ENCODE measurements at regions not wholly inside any gene's neighbourhood (a gene's known extent, or its start where the extent isn't known, plus 50 kb on each side); places are given as distances from the start of the nearest gene placed in this dataset.
A peak's percentile ranks its signal among the peaks of the same experiment; 100 is the strongest.
"Not testable (repeated sequence)": the region's sequence is repeated elsewhere in the genome, so short reads cannot be mapped to it uniquely, and the experiment has no call there.

DNA sequence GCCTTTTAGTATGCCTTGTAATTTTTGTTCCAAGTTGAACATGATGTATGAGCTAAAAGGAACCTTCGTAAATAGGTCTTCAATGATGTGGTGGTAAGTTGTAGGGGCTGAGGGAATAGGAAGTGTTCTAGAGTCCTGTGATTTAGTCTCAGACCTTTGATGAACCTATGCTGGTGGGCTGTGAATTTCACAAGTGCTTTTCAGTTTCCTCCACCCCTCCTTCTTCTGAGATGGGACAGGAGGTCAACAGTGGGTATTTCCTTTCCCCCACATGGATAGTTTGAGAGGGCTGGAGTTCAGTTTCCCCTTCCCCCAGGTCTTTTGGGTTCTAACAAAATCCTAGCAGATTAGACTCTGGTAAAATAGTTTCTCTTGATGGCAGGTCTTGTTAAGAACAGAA is 121.0 kb upstream of the ATXN1 start:
- H3K36me3 Mint-ChIP-seq: peaks cover 0 to 3% of the 10 kb centered on the region in 2 donors
- DNase-seq (no peak), ATAC-seq (replicated peaks) (no peak)
- no peak overlapping the region for H3K4me3 Mint-ChIP-seq
- H3K27ac Mint-ChIP-seq: no peak overlapping the region
- H3K4me1 Mint-ChIP-seq: no peaks in the 10 kb centered on the region
- H3K9me3 Mint-ChIP-seq: peaks cover 6 to 16% of the 10 kb centered on the region in 2 donors
- peaks cover 27 to 49% of the 10 kb centered on the region in 2 donors for H3K27me3 Mint-ChIP-seq

DNA sequence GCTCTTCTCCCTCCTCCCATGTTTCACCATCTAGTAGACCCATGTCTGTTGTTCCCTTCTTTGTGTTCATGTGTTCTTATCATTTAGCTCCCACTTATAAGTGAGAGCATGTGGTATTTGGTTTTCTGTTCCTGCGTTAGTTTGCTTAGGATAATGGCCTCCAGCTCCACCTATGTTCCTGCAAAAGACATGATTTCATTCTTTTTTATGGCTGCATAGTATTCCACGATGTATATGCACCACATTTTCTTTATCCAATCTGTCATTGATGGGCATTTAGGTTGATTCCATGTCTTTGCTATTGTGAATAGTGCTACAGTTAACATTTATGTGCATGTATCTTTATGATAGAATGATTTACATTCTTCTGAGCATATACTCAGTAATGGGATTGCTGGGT is 115.6 kb upstream of the ATXN1 start:
- H3K4me1 Mint-ChIP-seq; H3K27ac Mint-ChIP-seq; H3K36me3 Mint-ChIP-seq; H3K4me3 Mint-ChIP-seq; DNase-seq; ATAC-seq (replicated peaks); H3K9me3 Mint-ChIP-seq: not testable (repeated sequence)
- H3K27me3 Mint-ChIP-seq: peaks cover 28 to 32% of the 10 kb centered on the region in 2 donors

DNA sequence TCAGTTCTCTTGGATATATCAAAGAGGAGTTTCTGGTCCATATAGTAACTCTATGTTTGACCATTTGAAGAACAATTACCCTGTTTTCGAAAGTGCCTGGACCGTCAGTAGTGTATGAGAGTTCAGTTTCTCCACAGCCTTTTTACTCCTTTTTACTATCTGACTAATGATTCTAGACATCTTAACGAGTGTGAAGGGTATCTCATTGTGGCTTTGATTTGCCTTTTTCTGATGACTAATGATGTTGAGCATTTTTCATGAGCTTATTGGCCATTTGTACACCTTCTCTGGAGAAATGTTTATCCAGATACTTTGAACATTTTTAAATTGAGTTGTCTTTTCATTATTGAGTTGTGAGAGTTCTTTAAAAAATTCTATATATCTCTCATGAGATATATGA is 114.9 kb upstream of the ATXN1 start:
- H3K4me1 Mint-ChIP-seq: no peaks in the 10 kb centered on the region
- no peaks in the 10 kb centered on the region for H3K36me3 Mint-ChIP-seq
- H3K27me3 Mint-ChIP-seq: peaks cover 22 to 26% of the 10 kb centered on the region in 2 donors
- H3K4me3 Mint-ChIP-seq: no peak overlapping the region
- ATAC-seq (replicated peaks) (no peak), DNase-seq (no peak)
- no peak overlapping the region for H3K27ac Mint-ChIP-seq
- peaks cover 6 to 7% of the 10 kb centered on the region in 2 donors for H3K9me3 Mint-ChIP-seq

DNA sequence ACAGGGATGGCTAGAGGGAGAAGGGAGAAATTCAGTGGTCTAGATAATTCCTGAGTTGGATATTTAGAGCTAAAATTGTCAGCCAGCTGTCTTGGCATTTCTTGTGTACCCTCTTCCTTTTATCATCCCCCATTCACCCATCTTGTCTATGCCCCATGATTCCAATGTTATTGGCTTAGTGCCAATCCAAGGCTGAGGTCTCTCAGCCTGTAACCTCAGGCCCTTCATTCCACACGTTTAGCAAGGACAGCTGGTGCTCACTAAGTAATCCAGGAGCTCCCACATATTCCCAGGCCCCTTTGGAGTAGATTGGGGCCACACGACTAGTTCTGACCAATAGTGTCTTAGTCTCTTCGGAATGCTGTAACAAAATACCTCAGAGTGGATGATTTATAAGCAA is 112.4 kb upstream of the ATXN1 start:
- Mint-ChIP-seq H3K27me3 (peaks cover 11 to 18% of the 10 kb centered on the region in 2 donors), H3K27ac (no peak overlapping the region), H3K9me3 (peaks cover 6 to 7% of the 10 kb centered on the region in 2 donors), H3K4me3 (no peak overlapping the region), H3K4me1 (no peaks in the 10 kb centered on the region), H3K36me3 (no peaks in the 10 kb centered on the region)
- DNase-seq (no peak), ATAC-seq (replicated peaks) (no peak)

DNA sequence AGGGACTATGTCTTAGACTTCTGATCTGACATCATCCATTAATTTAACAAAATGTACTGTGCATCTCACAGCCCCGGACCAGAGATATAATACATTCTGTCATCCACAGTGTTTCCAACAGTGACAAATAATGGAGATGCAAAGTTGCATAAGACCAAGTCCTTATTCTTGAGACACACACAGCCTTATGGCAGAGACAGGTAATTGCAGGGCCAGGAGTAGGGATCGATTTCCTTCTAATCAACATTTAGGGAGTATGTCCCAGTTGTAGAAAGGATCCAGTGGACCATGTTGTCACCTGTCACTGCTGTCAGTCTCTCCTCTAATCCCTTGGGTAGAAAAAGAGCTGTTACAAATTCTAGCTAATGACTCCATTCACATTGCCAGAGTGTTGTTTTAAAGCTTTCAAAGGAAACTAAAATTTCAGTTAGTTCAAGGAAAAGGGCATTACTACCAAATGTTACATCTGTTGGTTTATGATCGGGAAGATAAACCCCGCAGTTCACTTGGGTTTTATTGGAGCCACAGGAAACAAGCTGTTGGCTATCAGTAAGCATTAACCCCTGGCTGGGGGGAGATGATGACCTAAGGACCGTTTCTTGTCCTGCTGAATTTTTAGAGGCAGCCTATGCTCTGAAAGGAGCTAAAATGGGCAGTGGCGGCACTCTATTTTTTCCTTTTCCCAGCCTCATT is 111.4 kb upstream of the ATXN1 start:
- Mint-ChIP-seq H3K27me3 (peaks cover 11 to 17% of the 10 kb centered on the region in 2 donors), H3K9me3 (peaks cover 3% of the 10 kb centered on the region in 2 donors), H3K4me3 (no peak overlapping the region), H3K27ac (no peak overlapping the region), H3K36me3 (no peaks in the 10 kb centered on the region), H3K4me1 (no peaks in the 10 kb centered on the region)
- no peak for ATAC-seq (replicated peaks)
- no peak for DNase-seq

DNA sequence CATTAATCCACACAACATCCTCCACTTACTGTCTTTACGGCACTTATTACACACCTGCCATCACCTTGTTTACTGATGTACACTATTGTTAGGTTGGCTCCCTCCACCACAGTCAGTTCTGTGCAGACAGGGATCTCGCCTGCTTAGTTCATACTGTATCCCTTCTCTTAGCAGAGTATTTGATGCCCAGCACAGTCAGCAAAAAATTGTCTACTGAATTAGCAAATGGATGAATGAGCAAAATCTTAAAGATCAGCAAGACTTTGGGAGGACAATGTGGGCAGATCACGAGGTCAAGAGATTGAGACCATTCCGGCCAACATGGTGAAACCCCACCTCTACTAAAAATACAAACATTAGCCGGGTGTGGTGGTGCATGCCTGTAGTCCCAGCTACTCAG is 109.8 kb upstream of the ATXN1 start:
- no peaks in the 10 kb centered on the region for H3K4me1 Mint-ChIP-seq
- no peak overlapping the region for H3K4me3 Mint-ChIP-seq
- no peak overlapping the region for H3K27ac Mint-ChIP-seq
- H3K36me3 Mint-ChIP-seq: no peaks in the 10 kb centered on the region
- peaks cover 8 to 11% of the 10 kb centered on the region in 2 donors for H3K27me3 Mint-ChIP-seq
- ATAC-seq (replicated peaks) (no peak), DNase-seq (no peak)
- H3K9me3 Mint-ChIP-seq: no peaks in the 10 kb centered on the region

DNA sequence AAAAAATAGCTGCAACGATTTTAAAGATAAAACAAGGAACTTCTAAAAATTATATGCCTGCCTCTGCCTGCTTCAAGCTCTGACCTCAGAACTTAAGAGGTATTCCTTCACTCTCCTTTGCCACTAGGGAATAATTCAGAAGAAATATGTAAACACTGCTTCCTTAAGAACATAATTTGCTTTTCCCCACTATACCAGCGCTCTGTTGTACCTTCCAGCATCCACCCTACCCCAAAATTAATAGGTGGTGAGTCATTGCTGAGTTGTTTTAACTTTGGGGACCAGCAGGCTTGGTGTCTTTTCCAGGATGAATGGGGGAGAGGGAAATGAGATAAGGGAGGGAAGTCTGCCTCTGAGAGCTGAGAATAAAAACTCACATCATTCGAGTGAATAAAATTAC is 107.7 kb upstream of the ATXN1 start:
- ATAC-seq (replicated peaks) (no peak), DNase-seq (no peak)
- H3K36me3 Mint-ChIP-seq: no peaks in the 10 kb centered on the region
- no peak overlapping the region for H3K4me3 Mint-ChIP-seq
- no peaks in the 10 kb centered on the region for H3K9me3 Mint-ChIP-seq
- peaks cover 8 to 11% of the 10 kb centered on the region in 2 donors for H3K27me3 Mint-ChIP-seq
- no peaks in the 10 kb centered on the region for H3K4me1 Mint-ChIP-seq
- no peak overlapping the region for H3K27ac Mint-ChIP-seq

DNA sequence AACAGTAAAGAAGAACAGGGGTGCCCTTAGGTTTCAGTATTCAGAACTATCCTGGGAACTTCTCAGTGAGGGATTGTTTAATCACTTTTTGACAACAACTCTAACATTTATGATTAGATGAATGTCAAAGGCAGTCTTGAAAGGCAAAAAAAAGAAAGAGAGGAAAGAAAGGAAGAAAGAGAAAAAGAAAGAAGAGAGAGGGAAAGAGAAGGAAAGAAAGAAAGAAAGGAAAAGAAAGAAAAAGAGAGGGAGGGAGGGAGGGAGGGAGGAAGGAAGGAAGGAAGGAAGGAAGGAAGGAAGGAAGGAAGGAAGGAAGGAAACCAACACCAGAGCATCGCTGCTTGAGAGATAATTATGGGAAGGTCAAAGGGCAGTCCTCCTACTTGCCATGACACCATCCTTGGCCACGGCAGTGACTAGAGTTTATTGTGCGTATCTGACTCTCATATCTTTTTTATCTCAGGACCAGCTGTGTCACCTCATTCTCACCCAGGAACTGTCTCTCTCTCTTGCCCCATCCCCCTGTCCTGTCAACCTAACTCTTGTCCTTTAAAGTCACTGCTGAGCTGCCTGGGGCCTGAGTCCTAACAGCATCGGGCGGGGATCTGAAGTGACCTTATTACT is 96.8 kb upstream of the ATXN1 start:
- Mint-ChIP-seq H3K27ac (no peak overlapping the region), H3K4me3 (no peak overlapping the region), H3K27me3 (peaks cover 5 to 10% of the 10 kb centered on the region in 2 donors), H3K36me3 (no peaks in the 10 kb centered on the region), H3K9me3 (no peaks in the 10 kb centered on the region), H3K4me1 (peaks cover 6 to 16% of the 10 kb centered on the region in 2 donors)
- DNase-seq (no peak), ATAC-seq (replicated peaks) (no peak)

DNA sequence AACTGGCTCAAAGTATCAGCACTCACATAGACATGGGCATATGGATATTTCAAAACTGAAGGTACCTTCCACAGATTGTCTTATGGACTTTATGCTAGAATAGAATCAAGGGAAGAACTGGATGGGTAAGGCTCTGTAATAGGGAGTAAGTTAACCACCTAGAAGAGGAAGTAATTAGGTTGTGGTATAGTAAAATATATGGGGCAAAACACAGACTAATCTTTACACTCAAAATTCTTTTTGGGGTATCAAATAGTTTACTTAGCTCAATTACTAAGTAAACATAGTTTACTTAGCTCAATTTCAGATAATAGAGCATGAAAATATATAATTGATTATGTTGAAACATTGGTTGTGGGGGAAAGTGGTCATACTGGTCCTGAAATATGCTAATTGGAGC is 94.2 kb upstream of the ATXN1 start:
- Mint-ChIP-seq H3K9me3 (no peaks in the 10 kb centered on the region), H3K27me3 (peaks cover 19 to 23% of the 10 kb centered on the region in 2 donors), H3K36me3 (no peaks in the 10 kb centered on the region), H3K4me1 (peaks cover 13 to 32% of the 10 kb centered on the region in 2 donors), H3K4me3 (no peak overlapping the region), H3K27ac (no peak overlapping the region)
- DNase-seq: no peak
- peak; percentile 63 to 71 for ATAC-seq (replicated peaks)

DNA sequence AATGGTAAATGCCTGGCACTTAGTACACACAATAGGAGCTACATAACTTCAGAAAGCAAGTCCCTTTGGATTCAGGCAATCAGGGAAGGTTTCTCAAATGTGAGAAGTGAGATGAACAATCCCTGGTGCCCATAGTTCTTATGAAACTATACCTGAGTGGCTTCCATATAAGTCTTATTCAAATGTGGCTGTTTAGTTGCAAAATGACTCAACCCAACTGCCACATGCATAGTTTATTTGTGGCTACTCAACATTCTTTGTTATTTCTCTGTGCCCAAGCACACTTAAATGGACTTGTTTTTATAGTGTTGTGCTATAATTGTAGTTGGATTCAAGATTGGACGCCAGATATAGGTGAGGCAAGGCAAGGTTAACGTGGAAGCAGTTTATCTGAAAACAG is 93.7 kb upstream of the ATXN1 start:
- Mint-ChIP-seq H3K36me3 (no peaks in the 10 kb centered on the region), H3K4me1 (peaks cover 16 to 36% of the 10 kb centered on the region in 2 donors), H3K27me3 (peaks cover 24 to 26% of the 10 kb centered on the region in 2 donors), H3K4me3 (no peak overlapping the region), H3K9me3 (no peaks in the 10 kb centered on the region), H3K27ac (peak overlapping the region; percentile 37)
- ATAC-seq (replicated peaks) (peak; percentile 89 to 92), DNase-seq (peak; percentile 6)

DNA sequence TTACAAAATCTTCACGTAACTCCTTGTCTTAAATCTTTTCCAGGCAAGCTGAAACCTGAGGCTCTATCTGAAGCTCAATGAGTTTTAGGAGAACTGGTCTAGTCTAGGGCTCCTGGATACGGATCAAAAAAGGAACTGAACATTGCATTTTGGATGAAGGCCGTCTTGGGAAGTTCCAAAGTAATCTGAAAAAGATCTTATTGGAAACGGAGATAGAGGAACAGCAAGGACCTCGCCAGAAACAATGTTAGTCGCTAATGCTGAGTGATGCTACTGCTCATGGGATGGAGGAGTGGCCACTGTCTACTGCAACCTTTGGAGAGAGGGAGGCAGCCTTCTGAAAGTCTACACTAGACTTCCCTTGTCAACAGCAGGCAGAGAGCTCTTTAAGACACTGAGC is 91.4 kb upstream of the ATXN1 start:
- peaks cover 19 to 41% of the 10 kb centered on the region in 2 donors for H3K4me1 Mint-ChIP-seq
- ATAC-seq (replicated peaks) (no peak), DNase-seq (no peak)
- H3K36me3 Mint-ChIP-seq: no peaks in the 10 kb centered on the region
- no peak overlapping the region for H3K27ac Mint-ChIP-seq
- no peaks in the 10 kb centered on the region for H3K9me3 Mint-ChIP-seq
- H3K4me3 Mint-ChIP-seq: no peak overlapping the region
- peaks cover 29 to 31% of the 10 kb centered on the region in 2 donors for H3K27me3 Mint-ChIP-seq

DNA sequence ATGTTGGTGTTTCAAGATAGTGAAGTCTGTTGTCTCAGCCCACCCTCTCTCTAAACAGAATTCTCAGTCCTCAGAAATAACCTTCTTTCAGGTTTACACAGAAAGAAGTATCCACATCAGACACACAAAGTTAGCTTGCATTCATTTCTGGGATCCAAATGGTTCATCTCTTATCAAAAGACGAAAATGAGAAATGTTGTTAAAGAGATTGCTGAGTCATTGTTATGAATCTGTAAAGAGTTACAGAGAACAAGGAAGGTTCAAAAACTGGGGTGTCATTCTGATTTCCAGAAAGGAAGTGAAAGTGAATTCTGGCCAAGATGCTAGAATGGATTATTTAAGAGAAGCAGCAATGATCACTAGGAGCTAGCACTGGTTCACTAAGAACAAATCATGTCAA is 90.5 kb upstream of the ATXN1 start:
- H3K27me3 Mint-ChIP-seq: peaks cover 28 to 30% of the 10 kb centered on the region in 2 donors
- peaks cover 19 to 41% of the 10 kb centered on the region in 2 donors for H3K4me1 Mint-ChIP-seq
- H3K36me3 Mint-ChIP-seq: no peaks in the 10 kb centered on the region
- peak overlapping the region; percentile 57 for H3K27ac Mint-ChIP-seq
- H3K4me3 Mint-ChIP-seq: no peak overlapping the region
- DNase-seq (no peak), ATAC-seq (replicated peaks) (peak; percentile 28 to 55)
- H3K9me3 Mint-ChIP-seq: no peaks in the 10 kb centered on the region

DNA sequence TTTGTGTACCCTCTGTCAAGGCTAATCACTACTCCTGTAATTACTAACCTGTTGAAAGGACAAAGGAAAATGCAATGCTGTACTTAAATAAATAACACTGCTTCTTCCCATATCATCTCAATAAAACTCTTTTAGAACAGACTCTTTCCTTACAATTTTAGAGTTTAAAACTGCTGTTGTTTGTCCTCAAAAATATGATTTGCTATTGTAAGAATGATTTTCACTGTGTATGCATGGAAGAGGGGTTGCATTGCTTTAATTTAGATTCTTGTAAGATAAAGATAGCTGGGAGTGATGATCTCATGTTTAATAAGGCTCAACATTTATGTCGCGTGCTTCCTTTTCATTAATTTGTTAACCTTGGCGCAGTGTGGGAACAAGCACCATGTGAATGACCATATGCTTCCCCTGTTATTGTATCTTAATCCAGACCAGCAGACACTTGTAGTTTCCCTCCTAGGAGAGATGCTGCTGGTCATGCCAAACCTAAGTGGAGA is 89.8 kb upstream of the ATXN1 start:
- peaks cover 28 to 30% of the 10 kb centered on the region in 2 donors for H3K27me3 Mint-ChIP-seq

DNA sequence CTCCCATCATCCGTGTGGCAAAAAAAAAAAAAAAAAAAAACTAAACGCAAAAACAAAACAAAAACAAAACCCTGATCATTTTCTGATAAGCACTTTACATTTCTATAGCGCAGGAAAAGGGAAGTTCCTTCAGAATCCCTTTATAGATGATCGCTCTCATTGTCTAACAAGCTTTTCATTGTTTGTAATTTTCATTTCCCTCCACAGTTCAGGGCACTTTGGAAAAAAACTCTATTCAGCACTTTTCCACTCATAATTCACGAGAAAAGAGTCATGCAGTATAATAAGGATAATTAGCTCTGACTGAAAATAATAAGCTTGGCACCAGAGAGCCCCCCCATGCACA is 89.4 kb upstream of the ATXN1 start:
- ATAC-seq (replicated peaks) (no peak), DNase-seq (no peak)
- Mint-ChIP-seq H3K27ac (peak overlapping the region; percentile 48), H3K4me1 (peaks cover 19 to 41% of the 10 kb centered on the region in 2 donors), H3K36me3 (no peaks in the 10 kb centered on the region), H3K9me3 (no peaks in the 10 kb centered on the region), H3K27me3 (peaks cover 28 to 30% of the 10 kb centered on the region in 2 donors), H3K4me3 (no peak overlapping the region)

More for the DNA sequence above, 89.8 kb upstream of the ATXN1 start:
- Mint-ChIP-seq H3K9me3 (no peaks in the 10 kb centered on the region), H3K36me3 (no peaks in the 10 kb centered on the region), H3K4me1 (peaks cover 19 to 41% of the 10 kb centered on the region in 2 donors), H3K27ac (no peak overlapping the region), H3K4me3 (no peak overlapping the region)
- ATAC-seq (replicated peaks) (no peak), DNase-seq (no peak)

Measured in stimulated activated naive B cell treated with anti-CD40 and anti-IgM and Interleukin-4, amounts not matched to agents 10 μg/mL and 1 μg/mL and 100 μg/mL, for 72 hours (primary cell).